Smooth muscle cell (in vitro differentiated cells): ENCODE measurements at regions not wholly inside any gene's neighbourhood (a gene's known extent, or its start where the extent isn't known, plus 50 kb on each side); places are given as distances from the start of the nearest gene placed in this dataset.

Source experiments
- DNase-seq: peaks from one replicate; lab custom pipeline; 2025; ENCODE audit not compliant: unreplicated experiment; lab: John Stamatoyannopoulos, UW
- H2AFZ ChIP-seq: fragments of 200-600 bp; sonication (generic); 2 replicates; pipeline ENCODE4 v1.6.0; 2016; ENCODE audit warnings: antibody characterized with exemption, low read depth, mild to moderate bottlenecking
- H3F3A ChIP-seq: fragments of 200-600 bp; sonication (generic); 2 replicates; pipeline ENCODE4 v1.6.0; 2017; ENCODE audit warnings: antibody characterized with exemption, low read depth
- H3K27ac ChIP-seq: fragments of 200-600 bp; sonication (generic); 2 replicates; pipeline ENCODE4 v1.5.1; 2016; ENCODE audit warnings: low read depth, mild to moderate bottlenecking
- H3K27me3 ChIP-seq: fragments of 200-600 bp; sonication (generic); 2 replicates; pipeline ENCODE4 v1.6.1; 2016; ENCODE audit warnings: low read depth, mild to moderate bottlenecking
- H3K36me3 ChIP-seq: fragments of 200-600 bp; sonication (generic); 2 replicates; pipeline ENCODE4 v1.5.1; 2016; ENCODE audit warnings: low read depth
- H3K4me1 ChIP-seq: fragments of 200-600 bp; sonication (generic); 2 replicates; pipeline ENCODE4 v1.5.1; 2016; ENCODE audit warnings: low read depth
- H3K4me2 ChIP-seq: fragments of 200-600 bp; sonication (generic); 2 replicates; pipeline ENCODE4 v1.6.0; 2016; ENCODE audit warnings: mild to moderate bottlenecking
- H3K4me3 ChIP-seq: fragments of 200-600 bp; sonication (generic); 2 replicates; pipeline ENCODE4 v1.5.1; 2016; ENCODE audit warnings: mild to moderate bottlenecking
- H3K79me2 ChIP-seq: fragments of 200-600 bp; sonication (generic); 2 replicates; pipeline ENCODE4 v1.6.0; 2016; ENCODE audit warnings: low read depth, mild to moderate bottlenecking
- H3K9ac ChIP-seq: fragments of 200-600 bp; sonication (generic); 2 replicates; pipeline ENCODE4 v1.6.0; 2016; ENCODE audit warnings: low read depth
- H3K9me3 ChIP-seq: fragments of 200-600 bp; sonication (generic); replicated peaks from 2 replicates; pipeline ENCODE4 v1.5.1; 2016; ENCODE audit warnings: low read depth
- H4K20me1 ChIP-seq: fragments of 200-600 bp; sonication (generic); 2 replicates; pipeline ENCODE4 v1.6.0; 2016; ENCODE audit warnings: low read depth
- WGBS: methylation state at CpG from one replicate; pipeline ENCODE4 v1.1.7; 2016; ENCODE audit warnings: low lambda C conversion rate; 5-methylcytosine and 5-hydroxymethylcytosine counted together
- TF ChIP-seq, protein P1 (sequence below): fragments of 200-600 bp; sonication (generic); IDR thresholded peaks from 2 replicates; pipeline ENCODE4 v1.5.1; 2017; ENCODE audit warnings: borderline replicate concordance, mild to moderate bottlenecking, antibody characterized with exemption; ENCODE audit not compliant: insufficient read depth, poor library complexity, severe bottlenecking

DNA sequence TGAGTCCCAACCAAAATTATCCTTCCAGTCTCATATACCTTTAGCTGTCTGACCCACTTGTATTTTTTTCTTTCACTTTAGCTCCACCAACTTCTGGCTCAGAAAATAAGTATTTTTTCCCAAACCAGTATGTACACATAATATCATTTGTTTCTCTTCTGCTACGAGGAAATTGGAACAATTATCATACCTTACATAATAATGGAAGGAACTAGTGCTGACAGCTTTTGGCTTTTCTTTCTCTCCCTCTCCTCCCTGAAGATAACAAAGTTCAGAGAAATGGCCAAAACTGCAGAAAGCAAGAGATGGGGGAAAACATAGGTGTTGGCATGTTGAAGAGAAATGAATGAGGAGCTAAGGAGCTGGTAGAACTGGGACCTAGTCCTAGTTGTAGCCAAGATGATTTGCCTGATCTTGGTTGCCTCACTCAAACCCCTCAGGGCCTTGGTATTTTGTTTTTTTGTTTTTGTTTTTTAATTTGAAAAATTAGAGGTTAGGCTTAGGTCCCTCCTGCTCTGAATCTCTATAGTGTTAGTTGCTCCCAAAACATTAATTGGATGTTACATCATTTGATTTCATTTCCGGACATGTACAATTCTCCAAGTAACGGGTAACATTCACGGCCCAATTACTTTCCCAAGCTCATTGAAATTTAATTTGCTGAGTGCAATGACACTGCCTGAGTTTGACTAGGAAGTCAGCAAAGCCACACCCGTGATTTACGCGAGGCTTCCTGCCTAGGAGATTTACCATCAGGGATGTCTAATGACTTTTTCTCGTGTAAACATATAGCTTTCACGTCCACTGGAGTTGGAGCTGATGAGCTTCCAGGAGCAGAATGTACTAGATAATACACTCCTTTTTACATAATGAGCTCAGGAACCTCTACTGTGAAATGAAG lies 291.6 kb downstream of the TLE1 start:
- Histone ChIP-seq H3F3A (no peaks in the 10 kb centered on the region), H3K4me1 (peaks cover 13% of the 10 kb centered on the region), H4K20me1 (no peaks in the 10 kb centered on the region), H3K27me3 (no peaks in the 10 kb centered on the region), H3K27ac (peak overlapping the region; percentile 54), H3K4me3 (no peak overlapping the region), H2AFZ (no peak overlapping the region), H3K79me2 (no peaks in the 10 kb centered on the region), H3K9ac (no peak overlapping the region), H3K9me3 (no peaks in the 10 kb centered on the region), H3K4me2 (no peak overlapping the region), H3K36me3 (no peaks in the 10 kb centered on the region)
- DNase-seq, result no peak
- WGBS, result 59% methylated on average over 9 of the region's 9 CpGs
- TF ChIP-seq, protein P1, sequence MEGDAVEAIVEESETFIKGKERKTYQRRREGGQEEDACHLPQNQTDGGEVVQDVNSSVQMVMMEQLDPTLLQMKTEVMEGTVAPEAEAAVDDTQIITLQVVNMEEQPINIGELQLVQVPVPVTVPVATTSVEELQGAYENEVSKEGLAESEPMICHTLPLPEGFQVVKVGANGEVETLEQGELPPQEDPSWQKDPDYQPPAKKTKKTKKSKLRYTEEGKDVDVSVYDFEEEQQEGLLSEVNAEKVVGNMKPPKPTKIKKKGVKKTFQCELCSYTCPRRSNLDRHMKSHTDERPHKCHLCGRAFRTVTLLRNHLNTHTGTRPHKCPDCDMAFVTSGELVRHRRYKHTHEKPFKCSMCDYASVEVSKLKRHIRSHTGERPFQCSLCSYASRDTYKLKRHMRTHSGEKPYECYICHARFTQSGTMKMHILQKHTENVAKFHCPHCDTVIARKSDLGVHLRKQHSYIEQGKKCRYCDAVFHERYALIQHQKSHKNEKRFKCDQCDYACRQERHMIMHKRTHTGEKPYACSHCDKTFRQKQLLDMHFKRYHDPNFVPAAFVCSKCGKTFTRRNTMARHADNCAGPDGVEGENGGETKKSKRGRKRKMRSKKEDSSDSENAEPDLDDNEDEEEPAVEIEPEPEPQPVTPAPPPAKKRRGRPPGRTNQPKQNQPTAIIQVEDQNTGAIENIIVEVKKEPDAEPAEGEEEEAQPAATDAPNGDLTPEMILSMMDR, result no peak

DNA sequence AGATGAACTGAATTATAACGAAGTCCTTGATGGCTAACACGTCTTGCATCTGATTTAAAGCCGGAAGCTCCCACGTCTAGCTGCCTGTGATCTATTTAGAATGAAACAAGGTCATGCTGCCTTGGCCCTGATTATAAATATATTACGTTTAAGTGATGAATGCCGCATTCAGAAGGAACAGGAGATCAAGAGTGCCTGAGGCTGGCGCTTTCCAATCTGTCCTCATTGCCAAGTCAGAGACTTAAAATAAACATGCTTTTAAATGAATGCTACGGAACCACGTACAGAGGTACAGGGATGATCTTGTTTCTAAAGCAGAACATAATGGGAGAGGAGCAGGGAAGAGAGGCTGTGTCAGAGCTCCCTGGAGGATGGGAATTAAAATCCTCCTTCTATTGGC lies 292.8 kb downstream of the TLE1 start:
- WGBS, result 91% methylated on average over 9 of the region's 9 CpGs
- no peaks in the 10 kb centered on the region for H3K79me2 ChIP-seq
- DNase-seq, result no peak
- H3K9me3 ChIP-seq, result no peaks in the 10 kb centered on the region
- H3K4me1 ChIP-seq, result peaks cover 13% of the 10 kb centered on the region
- no peaks in the 10 kb centered on the region for H3K36me3 ChIP-seq
- H3F3A ChIP-seq, result no peaks in the 10 kb centered on the region
- no peaks in the 10 kb centered on the region for H4K20me1 ChIP-seq
- H3K4me3 ChIP-seq, result no peak overlapping the region
- TF ChIP-seq, protein P1, result no peak
- H3K4me2 ChIP-seq, result no peak overlapping the region
- H3K27me3 ChIP-seq, result no peaks in the 10 kb centered on the region
- no peak overlapping the region for H3K9ac ChIP-seq
- H2AFZ ChIP-seq, result no peak overlapping the region
- no peak overlapping the region for H3K27ac ChIP-seq

DNA sequence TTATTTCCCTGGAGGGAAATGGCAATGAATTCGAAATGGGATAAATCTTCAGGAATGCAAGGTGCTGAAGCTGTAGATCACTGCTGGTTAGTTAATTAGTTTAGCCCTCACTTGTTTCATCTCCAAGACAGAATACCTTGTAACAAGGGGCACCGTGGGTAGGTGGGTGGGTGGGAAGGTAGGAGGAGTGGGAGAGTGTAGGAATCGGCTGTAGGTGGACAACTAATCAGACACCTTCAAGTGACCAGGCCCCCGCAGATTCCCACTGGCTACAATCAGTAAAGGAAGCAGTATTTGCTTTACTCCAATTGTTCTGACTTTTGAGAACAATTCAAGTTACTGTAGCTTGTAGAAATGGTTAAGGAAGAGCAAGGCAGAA lies 293.7 kb downstream of the TLE1 start:
- TF ChIP-seq, protein P1, result no peak
- no peak overlapping the region for H3K4me2 ChIP-seq
- no peaks in the 10 kb centered on the region for H3K9me3 ChIP-seq
- no peaks in the 10 kb centered on the region for H3K79me2 ChIP-seq
- no peaks in the 10 kb centered on the region for H3K27me3 ChIP-seq
- H3K27ac ChIP-seq, result no peak overlapping the region
- no peak for DNase-seq
- no peaks in the 10 kb centered on the region for H4K20me1 ChIP-seq
- WGBS, result 73% methylated on average over 4 of the region's 4 CpGs
- H3K4me1 ChIP-seq, result peaks cover 13% of the 10 kb centered on the region
- no peak overlapping the region for H3K9ac ChIP-seq
- H3F3A ChIP-seq, result no peaks in the 10 kb centered on the region
- no peak overlapping the region for H2AFZ ChIP-seq
- no peaks in the 10 kb centered on the region for H3K36me3 ChIP-seq
- H3K4me3 ChIP-seq, result no peak overlapping the region
